DMS153 (cell line): ENCODE measurements at regions not wholly inside any gene's neighbourhood (a gene's known extent, or its start where the extent isn't known, plus 50 kb on each side); places are given as distances from the start of the nearest gene placed in this dataset.

Source experiments
- DNase-seq: peaks from one replicate; lab custom pipeline; 2025; lab: John Stamatoyannopoulos, UW

DNA sequence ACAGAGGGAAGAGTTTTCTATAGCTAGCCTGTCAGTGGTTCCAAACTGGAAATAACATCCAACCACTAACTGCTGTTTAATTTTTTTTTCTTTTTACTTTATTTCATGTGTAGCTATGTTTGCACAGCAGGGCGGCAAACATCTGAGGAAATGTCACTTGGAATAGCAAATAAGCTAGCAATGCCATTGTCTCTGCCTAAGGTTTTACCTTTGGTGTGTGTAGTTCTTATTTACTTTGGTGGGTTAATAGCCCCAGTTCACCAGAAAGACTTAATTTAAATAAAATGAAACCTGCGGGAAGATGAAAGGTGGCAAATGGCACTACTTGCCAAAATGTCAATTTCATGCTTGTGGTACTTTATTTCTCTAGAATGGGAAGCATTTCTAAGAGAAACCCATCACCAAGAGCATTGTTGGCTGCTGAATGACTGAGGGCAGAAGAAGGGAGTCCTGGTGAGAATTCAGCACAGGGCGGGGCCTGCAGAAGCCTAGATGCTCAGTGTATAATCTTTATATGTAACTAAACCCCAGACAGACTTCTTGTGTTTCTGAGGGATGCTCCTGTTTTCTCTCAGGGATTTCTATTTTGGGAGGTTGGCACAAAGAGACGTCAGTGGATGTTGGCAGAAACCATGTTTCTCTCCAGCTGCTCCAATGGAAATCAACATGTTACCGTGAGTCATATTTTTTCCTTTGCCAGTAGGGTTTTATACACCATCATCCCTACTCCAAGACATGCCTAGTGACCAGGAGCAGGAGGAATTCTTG is 300.4 kb upstream of the NT5C1B start:
- DNase-seq, result no peak

DNA sequence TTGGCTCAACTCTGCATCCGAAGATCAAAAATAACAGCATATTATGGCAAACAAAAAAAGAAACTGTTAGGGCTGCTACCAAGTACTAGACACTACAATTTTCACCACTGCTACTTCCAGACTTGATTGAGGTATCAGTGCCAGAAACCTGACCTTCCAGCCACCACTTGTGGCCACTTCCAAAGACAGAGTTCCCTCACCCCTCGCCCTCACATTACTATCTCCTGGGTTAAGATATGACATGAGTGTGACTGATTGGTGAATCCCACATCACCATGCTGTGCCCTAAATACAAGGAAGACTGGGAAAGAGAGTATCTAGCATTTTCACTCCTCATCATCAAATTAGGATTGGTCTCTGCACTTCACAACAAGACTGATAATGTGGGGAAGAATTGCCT is 296.1 kb upstream of the NT5C1B start:
- no peak for DNase-seq

GRCh38 chr2:18883616-18884456 is 294.5 kb upstream of the NT5C1B start:
- no peak for DNase-seq

- peak; percentile 78 for DNase-seq
Observed at GRCh38 chr2:18871430-18871829, 282.1 kb upstream of the NT5C1B start.

DNA sequence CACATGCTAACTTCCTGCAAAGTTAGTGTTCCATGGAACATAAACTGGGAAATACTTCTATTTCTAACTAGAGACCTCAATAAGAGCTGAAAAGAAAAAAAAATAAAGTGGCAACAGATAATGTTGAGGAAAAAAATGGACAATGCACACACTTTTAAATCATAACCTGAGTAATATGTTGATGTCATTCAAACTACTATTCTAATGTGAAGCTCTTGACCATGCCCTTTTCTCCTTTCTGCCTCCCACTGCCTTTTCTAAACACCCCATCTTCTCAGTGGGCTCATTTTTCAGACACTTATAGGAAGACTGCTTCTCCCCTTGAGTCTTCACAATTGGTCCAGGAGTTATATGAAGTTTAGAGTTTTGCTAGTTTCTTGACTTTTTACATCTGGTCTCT is 280.9 kb upstream of the NT5C1B start:
- DNase-seq, result no peak

GRCh38 chr2:18861951-18862350 is 272.6 kb upstream of the NT5C1B start:
- no peak for DNase-seq

DNA sequence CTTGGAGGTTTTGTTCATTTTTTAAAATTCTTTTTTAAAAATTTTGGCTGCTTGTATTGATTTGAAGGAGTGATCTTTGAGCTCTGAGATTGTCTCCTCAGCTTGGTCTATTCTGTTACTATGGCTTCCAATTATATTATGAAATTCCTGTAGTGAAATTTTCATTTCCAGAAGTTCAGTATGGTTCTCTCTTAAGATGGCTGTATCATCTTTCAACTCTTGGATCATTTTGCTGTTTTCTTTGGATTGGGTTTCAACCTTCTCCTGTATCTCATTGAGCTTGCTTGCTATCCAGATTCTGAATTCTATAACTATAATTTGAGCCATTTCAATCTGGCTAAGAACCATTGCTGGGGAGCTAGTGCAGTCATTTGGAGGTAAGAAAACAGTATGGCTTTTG is 270.8 kb upstream of the NT5C1B start:
- no peak for DNase-seq

GRCh38 chr2:18856765-18857164 is 267.4 kb upstream of the NT5C1B start:
- no peak for DNase-seq

GRCh38 chr2:18855027-18855426 is 265.7 kb upstream of the NT5C1B start:
- no peak for DNase-seq

DNA sequence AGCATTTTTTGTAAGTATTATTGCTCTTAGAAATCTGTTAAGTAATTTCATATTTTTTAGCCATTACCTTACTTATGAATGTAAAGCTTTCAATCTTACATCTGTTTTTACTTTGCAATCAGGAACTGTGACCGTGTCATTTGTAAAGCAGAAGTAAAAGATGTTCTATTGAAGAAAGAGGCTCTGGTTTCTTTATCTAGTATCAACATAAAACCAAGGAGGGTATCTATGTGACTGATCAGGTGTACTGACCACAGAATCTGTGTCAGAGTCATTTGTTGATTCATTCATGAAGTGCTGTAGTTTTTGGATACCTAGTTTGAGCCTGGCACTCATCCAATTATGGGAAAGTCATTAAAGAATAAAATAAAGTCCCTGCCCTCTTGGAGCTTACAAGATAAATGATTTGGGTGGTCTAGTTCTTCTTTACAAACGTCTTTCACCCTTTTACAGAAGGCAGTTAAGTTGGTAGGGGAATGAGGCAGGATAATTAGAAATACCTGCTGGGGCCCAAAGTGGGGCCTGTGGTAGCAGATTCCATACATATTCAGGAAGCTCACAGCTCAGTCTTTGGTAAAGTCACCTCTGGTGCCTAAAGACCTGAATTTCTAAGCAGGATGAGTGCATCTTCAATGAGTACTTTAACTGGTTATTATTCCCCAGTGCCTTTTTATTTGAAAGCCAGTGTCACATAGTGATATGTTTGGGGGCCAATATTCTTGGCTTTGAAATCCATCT is 260.6 kb upstream of the NT5C1B start:
- no peak for DNase-seq

DNA sequence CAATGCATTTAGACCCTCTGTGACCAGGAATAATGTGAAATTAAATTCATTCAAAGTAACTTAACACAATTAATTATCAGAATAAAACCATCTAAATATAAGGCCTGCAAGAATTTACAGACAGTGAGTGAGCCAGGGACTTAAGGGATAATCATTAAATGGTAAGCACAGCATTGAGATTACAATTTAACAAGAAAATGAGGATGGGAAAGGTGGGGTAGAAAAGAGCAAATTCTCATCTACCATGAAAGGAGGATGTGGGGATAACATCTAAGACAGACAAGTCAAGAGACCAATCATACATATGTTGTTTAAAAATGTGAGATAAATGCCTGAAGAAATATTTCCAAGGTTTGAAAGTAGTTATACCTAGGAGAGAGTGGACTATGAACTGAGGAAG is 259.3 kb upstream of the NT5C1B start:
- DNase-seq, result no peak

DNA sequence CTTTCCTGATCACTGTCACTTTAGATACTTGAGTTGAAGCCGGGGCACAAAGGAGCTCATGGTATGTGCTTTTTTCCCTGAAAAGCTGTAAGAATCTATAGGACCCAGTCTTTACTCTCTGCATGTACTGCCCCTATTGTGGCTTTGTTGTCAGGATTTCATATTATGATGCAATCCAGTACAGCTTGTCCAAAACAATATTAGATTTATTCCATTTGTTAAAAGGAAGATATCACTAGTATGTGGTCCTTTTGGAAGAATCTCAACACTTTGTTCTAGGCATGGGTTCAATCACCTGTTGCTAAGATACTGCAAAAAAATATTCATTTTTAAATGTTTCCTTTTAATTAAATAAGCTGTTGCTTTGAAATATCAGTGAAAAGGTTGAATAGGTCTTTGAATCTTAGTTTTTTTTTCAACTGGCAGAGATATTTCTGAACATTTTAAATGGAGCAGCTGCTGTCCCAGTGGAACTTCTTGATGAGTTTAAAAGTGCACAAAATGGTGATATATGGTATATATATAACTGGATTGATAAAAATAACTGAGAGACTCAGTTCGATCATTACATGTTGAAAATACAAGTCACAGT is 256.6 kb upstream of the NT5C1B start:
- DNase-seq, result no peak

- no peak for DNase-seq
Observed at GRCh38 chr2:18842836-18843235, 253.5 kb upstream of the NT5C1B start.

DNA sequence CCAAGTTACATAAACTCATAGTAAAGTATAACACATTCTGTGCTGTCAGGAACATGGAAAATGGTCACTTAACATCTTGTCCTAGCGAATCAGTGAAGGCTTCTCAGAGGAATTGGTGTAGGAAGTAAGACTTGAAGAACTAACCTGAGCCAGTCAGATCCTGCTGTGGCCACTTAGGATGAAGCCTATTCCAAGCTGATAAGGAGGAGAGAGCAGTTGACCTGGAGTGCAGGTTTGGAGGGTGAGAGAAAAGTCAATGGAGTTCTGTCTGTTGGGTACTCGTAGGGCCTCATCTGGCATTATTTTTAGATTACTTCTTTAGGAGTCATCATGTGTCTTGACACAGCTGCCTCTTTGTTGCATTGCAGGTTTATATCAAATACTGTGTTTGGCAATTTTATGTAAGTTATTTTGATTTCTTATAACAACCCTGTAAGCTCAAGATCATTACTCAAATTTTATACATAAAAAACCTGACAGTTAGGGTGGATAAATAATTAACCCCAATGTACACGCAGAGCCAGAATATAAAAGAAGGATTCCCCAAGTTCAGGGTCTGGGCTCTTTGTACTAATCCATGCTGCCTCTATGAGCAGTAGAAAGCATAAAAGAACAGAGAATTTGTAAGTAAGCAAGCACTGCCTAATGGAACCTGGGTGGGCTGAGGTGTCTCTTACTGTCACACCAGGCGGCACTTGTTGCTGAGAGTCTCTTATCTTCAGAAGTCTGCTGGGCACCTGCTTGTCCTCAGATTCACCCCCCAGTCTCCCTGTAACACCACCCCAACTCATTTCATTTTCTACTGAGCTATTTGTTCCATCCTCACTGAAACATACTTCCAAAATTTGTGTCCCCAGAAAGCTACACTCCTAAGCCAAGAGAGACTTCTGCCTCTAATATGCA is 252.1 kb upstream of the NT5C1B start:
- DNase-seq, result no peak

- DNase-seq, result no peak
Observed at GRCh38 chr2:18837240-18837639, 247.9 kb upstream of the NT5C1B start.

DNA sequence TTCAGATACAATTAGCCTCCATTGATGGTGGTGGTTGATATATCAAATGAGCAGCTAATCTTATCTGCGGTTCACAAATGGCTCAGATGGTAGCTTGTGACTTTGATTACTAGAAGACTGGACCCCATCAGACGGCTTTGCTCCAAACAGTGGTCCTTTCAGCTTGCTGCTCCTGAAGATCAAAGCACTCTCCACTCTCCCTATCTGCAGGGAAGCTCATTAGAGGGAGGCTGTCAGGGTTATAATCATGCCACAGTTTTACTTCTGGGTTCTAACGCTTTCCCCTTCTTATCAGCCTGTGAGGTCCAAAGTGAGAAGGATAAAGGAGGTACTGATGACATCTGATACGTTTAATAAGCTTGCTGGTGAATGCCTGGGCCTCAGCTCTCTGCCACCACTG is 247.1 kb upstream of the NT5C1B start:
- DNase-seq, result no peak

- no peak for DNase-seq
Observed at GRCh38 chr2:18835787-18836186, 246.4 kb upstream of the NT5C1B start.

- no peak for DNase-seq
Observed at GRCh38 chr2:18834341-18834740, 245.0 kb upstream of the NT5C1B start.

GRCh38 chr2:18833941-18834340 is 244.6 kb upstream of the NT5C1B start:
- no peak for DNase-seq

DNA sequence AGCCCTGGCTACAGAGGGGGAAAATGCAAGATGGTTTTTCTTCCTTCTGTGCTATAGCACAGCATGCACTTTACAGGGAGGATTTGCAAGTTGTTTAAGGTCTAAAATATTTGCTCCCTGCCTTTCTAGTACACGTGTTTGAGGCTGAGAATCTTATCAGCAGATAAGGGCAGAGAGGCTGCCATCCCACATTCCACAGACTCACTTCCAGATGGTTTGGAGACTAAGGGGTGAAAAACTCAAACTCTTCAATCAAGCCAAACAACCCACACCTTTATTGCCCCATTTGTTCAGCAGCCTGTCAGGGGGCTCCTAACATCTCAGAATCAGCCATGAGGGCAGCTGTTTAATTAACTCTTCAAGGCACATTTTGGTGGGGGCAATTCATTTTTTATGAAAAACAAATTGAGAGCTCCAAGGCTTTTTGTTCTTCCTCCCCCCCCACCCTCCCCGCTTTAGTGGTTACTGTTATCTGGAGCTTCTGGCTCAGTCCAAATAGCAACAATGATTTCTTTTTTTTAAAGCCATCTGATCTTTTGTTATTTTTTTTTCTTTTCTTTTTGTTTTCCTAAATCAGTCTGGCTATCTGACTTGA is 242.6 kb upstream of the NT5C1B start:
- DNase-seq, result no peak

DNA sequence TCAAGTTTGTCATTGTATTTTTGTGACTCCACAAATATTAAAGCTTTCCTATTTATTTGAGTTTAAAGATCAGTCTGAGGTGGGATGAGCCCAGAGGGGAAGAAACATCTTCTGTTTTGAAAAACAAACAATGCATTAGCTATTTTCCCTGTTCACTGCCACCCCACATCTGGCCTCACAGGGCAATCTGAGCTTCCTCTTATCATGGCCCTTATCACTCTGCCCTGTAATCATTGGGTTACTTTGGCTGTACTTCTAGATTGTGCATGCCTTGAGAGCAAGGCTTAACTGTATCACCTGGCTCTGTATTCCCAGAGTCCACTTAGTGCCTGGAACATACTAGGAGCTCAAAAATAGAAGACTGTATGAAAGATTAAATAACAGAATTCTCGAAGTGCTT is 241.6 kb upstream of the NT5C1B start:
- no peak for DNase-seq
